PC-9 (cell line): ENCODE measurements at regions not wholly inside any gene's neighbourhood (a gene's known extent, or its start where the extent isn't known, plus 50 kb on each side); places are given as distances from the start of the nearest gene placed in this dataset.

Experiments used
- EZH2 ChIP-seq: fragments of 200-600 bp; sonication (generic); IDR thresholded peaks from 2 replicates; pipeline ENCODE4 v1.8.0; 2017; ENCODE audit warnings: antibody characterized with exemption, low read depth
- TF ChIP-seq, protein P1 (sequence below): fragments of 200-600 bp; sonication (generic); conservative IDR thresholded peaks from 2 replicates; pipeline ENCODE4 v1.6.1; 2017; ENCODE audit warnings: mixed run types, antibody characterized with exemption, mild to moderate bottlenecking, moderate library complexity

GRCh38 chrX:989959-990510, 222.4 kb downstream of the CRLF2 start:
- TF ChIP-seq, protein P1, sequence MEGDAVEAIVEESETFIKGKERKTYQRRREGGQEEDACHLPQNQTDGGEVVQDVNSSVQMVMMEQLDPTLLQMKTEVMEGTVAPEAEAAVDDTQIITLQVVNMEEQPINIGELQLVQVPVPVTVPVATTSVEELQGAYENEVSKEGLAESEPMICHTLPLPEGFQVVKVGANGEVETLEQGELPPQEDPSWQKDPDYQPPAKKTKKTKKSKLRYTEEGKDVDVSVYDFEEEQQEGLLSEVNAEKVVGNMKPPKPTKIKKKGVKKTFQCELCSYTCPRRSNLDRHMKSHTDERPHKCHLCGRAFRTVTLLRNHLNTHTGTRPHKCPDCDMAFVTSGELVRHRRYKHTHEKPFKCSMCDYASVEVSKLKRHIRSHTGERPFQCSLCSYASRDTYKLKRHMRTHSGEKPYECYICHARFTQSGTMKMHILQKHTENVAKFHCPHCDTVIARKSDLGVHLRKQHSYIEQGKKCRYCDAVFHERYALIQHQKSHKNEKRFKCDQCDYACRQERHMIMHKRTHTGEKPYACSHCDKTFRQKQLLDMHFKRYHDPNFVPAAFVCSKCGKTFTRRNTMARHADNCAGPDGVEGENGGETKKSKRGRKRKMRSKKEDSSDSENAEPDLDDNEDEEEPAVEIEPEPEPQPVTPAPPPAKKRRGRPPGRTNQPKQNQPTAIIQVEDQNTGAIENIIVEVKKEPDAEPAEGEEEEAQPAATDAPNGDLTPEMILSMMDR: no peak
- TF ChIP-seq EZH2: no peak
